ENCODE measurements at regions not wholly inside any gene's neighbourhood (a gene's known extent, or its start where the extent isn't known, plus 50 kb on each side); places are given as distances from the start of the nearest gene placed in this dataset.

DNA sequence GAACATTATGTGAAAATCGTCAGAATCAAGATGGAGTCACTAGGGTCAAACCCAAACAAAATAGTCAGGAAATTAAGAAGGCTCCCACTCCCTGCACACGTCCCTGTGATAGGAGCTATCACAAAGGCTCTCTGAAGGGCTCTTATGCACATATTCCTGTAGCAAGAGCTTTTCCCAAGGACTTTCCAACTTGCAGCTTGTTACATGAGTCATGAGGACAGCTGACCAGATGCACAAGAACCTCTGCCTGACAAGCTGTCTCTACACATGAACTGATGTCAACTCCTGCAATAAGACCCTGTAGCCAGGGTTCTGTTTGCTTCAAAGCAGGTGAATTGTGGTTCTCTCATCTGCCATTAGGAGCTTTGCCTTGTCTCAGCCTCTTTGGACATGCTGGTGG, 122.4 kb downstream of the OLFM1 start:
- no peak for ATAC-seq
- Histone ChIP-seq H3K4me1 (ENCODE audit: control insufficient read depth, insufficient read depth, low read length) (no peaks in the 10 kb centered on the region), H3K27ac (ENCODE audit: low read length) (no peak overlapping the region), H3K27me3 (ENCODE audit: control insufficient read depth, insufficient read depth, low read length) (no peaks in the 10 kb centered on the region; the same call in 1 of the 2 replicates), H3K36me3 (ENCODE audit: control insufficient read depth, insufficient read depth, low read length) (no peaks in the 10 kb centered on the region), H3K4me3 (ENCODE audit: low read depth in 2 of 2, low read length in 2 of 2) (no peak overlapping the region), H3K9me3 (ENCODE audit: control insufficient read depth, insufficient read depth, low read depth, low read length) (no peaks in the 10 kb centered on the region)
- TF ChIP-seq SIN3A (IDR thresholded peaks at IDR 0.05; ENCODE audit: borderline replicate concordance, insufficient read depth, low read depth, low read length) (no peak), POLR2AphosphoS5 (IDR thresholded peaks at IDR 0.05; ENCODE audit: low read depth, low read length) (no peak), TCF7L2 (IDR thresholded peaks at IDR 0.05; ENCODE audit: low read depth, low read length) (no peak)
- TF ChIP-seq, protein P1, sequence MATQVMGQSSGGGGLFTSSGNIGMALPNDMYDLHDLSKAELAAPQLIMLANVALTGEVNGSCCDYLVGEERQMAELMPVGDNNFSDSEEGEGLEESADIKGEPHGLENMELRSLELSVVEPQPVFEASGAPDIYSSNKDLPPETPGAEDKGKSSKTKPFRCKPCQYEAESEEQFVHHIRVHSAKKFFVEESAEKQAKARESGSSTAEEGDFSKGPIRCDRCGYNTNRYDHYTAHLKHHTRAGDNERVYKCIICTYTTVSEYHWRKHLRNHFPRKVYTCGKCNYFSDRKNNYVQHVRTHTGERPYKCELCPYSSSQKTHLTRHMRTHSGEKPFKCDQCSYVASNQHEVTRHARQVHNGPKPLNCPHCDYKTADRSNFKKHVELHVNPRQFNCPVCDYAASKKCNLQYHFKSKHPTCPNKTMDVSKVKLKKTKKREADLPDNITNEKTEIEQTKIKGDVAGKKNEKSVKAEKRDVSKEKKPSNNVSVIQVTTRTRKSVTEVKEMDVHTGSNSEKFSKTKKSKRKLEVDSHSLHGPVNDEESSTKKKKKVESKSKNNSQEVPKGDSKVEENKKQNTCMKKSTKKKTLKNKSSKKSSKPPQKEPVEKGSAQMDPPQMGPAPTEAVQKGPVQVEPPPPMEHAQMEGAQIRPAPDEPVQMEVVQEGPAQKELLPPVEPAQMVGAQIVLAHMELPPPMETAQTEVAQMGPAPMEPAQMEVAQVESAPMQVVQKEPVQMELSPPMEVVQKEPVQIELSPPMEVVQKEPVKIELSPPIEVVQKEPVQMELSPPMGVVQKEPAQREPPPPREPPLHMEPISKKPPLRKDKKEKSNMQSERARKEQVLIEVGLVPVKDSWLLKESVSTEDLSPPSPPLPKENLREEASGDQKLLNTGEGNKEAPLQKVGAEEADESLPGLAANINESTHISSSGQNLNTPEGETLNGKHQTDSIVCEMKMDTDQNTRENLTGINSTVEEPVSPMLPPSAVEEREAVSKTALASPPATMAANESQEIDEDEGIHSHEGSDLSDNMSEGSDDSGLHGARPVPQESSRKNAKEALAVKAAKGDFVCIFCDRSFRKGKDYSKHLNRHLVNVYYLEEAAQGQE (IDR thresholded peaks at IDR 0.05; ENCODE audit: insufficient read depth in 1 of 2, low read depth in 2 of 2, low read length in 1 of 2) = no peak
- TF ChIP-seq, protein P2, sequence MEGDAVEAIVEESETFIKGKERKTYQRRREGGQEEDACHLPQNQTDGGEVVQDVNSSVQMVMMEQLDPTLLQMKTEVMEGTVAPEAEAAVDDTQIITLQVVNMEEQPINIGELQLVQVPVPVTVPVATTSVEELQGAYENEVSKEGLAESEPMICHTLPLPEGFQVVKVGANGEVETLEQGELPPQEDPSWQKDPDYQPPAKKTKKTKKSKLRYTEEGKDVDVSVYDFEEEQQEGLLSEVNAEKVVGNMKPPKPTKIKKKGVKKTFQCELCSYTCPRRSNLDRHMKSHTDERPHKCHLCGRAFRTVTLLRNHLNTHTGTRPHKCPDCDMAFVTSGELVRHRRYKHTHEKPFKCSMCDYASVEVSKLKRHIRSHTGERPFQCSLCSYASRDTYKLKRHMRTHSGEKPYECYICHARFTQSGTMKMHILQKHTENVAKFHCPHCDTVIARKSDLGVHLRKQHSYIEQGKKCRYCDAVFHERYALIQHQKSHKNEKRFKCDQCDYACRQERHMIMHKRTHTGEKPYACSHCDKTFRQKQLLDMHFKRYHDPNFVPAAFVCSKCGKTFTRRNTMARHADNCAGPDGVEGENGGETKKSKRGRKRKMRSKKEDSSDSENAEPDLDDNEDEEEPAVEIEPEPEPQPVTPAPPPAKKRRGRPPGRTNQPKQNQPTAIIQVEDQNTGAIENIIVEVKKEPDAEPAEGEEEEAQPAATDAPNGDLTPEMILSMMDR (IDR thresholded peaks at IDR 0.05) = no peak
- no TSS peak for BruUV-seq (replicated peaks)
- intact Hi-C loops (cut with micrococcal nuclease; ENCODE audit: unreplicated experiment) (no loop called here), in situ Hi-C loops (cut with HindIII; ENCODE audit: low pct_unique_long_range_greater_than_20kb, low sequenced_read_pairs) (no loop called here)
- ChIA-PET CTCF (no interaction called here), POLR2A (no interaction called here)
- DNase-seq (ENCODE audit: low read depth, low spot score) = no peak

DNA sequence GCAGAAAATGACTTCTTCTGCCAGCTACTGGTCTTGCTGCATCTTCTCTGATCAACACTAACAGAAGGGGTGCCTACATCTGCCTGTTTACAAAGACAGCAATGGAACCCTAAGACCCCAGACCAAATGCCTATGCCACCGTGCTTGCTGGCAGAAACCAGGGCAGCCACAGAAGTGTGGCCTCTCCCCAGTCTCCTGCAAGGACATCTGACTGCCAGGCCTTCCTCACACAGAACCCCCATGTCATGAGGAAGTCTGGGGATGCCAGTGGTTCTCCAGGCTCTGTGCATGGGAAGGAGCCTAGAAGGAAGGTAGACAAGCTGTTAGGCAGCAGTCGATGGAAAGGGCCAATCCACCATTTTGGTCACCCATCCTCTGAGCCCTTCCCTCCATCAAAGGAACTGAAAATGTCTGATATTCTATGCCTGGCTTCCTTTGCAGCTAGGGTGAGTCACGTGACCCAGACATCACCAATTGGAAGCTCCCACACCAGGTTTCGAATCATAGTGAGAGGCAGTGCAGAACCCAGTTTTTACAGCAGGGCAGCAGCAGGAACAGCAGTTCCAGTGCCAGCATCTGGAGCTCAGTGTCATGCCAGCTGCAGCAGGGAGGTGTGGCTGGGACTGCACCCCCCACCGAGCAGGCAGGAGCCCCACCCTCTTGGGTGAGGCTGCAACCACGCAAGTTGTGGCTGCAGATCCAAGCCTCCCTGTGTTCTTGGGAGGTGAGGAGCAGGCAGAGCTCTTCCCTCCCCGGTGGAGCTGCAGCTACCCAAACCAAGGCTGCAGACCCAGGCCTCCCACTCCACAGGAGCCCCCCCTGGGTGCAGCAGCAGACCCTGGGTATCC, 123.4 kb downstream of the OLFM1 start:
- intact Hi-C loops (cut with micrococcal nuclease; ENCODE audit: unreplicated experiment) = no loop called here
- in situ Hi-C loops (cut with HindIII; ENCODE audit: low pct_unique_long_range_greater_than_20kb, low sequenced_read_pairs) = no loop called here

More for the DNA sequence above, 123.4 kb downstream of the OLFM1 start:
- Histone ChIP-seq H3K27me3 (ENCODE audit: control insufficient read depth, insufficient read depth, low read length) (no peaks in the 10 kb centered on the region; the same call in 1 of the 2 replicates), H3K27ac (ENCODE audit: low read length) (no peak overlapping the region), H3K36me3 (ENCODE audit: control insufficient read depth, insufficient read depth, low read length) (no peaks in the 10 kb centered on the region), H3K9me3 (ENCODE audit: control insufficient read depth, insufficient read depth, low read depth, low read length) (no peaks in the 10 kb centered on the region), H3K4me3 (ENCODE audit: low read depth in 2 of 2, low read length in 2 of 2) (no peak overlapping the region), H3K4me1 (ENCODE audit: control insufficient read depth, insufficient read depth, low read length) (no peaks in the 10 kb centered on the region)
- BruUV-seq (replicated peaks) = no TSS peak
- TF ChIP-seq, protein P2 (IDR thresholded peaks at IDR 0.05) = no peak
- TF ChIP-seq, protein P1 (IDR thresholded peaks at IDR 0.05; ENCODE audit: insufficient read depth in 1 of 2, low read depth in 2 of 2, low read length in 1 of 2) = no peak
- TF ChIP-seq SIN3A (IDR thresholded peaks at IDR 0.05; ENCODE audit: borderline replicate concordance, insufficient read depth, low read depth, low read length) = no peak
- TF ChIP-seq TCF7L2 (IDR thresholded peaks at IDR 0.05; ENCODE audit: low read depth, low read length) = no peak
- TF ChIP-seq POLR2AphosphoS5 (IDR thresholded peaks at IDR 0.05; ENCODE audit: low read depth, low read length) = no peak
- DNase-seq (ENCODE audit: low read depth, low spot score) (no peak), ATAC-seq (no peak)
- ChIA-PET CTCF (no interaction called here), POLR2A (no interaction called here)
